ENCODE measurements at regions not wholly inside any gene's neighbourhood (a gene's known extent, or its start where the extent isn't known, plus 50 kb on each side); places are given as distances from the start of the nearest gene placed in this dataset.
"Not testable (repeated sequence)": the region's sequence is repeated elsewhere in the genome, so short reads cannot be mapped to it uniquely, and the experiment has no call there.

DNA sequence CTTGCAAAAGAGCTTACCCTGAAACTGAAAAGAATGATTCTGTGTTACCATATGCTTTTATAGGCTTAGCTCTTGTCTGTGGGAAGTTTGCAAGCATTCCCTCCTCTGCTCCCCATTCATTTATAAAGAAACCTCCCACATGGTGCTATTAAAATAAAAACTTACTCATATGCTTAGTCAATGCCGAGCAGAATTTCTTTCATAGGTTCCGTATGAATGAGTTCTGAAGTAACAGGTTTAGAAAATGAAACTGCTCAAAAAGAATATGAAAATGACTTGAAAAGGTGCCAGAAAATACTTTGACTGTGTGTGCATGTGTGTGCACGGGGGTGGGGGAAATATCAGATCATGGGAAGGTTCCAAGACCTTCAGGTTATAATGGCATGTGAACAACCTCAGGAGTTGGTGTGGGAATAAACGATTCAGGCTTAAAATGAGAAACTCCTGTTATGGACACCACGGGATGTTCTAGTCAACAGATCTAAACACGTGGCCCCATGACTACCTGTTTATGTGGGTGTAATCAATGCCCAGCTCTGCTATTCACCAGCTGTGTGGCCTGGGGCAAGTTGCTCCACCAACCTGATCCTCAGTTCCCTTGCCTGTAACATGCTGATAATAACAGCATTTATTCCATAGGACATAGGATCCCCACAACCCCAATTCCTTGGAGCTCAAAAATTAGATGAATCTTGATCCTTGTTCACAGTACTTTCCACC is 293.7 kb upstream of the PLGLB1 start:
- DNase-seq (ENCODE audit: low spot score): not testable (repeated sequence)

DNA sequence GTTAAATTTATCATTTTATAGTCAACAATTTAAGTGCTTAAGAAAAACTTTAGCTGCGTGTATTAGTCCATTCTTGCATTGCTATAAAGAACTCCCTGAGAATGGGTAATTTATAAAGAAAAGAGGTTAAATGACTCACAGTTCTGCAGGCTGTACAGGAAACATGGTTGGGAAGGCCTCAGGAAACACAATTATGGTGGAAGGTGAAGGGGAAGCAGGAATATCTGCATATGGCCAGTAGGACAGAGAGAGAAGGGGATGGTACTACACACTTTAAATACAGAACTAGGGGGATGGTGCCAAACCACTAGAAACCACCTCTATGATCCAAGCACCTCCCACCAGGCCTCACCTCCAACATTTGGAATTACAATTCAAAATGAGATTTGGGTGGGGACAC is 295.5 kb upstream of the PLGLB1 start:
- DNase-seq (ENCODE audit: low spot score): not testable (repeated sequence)

DNA sequence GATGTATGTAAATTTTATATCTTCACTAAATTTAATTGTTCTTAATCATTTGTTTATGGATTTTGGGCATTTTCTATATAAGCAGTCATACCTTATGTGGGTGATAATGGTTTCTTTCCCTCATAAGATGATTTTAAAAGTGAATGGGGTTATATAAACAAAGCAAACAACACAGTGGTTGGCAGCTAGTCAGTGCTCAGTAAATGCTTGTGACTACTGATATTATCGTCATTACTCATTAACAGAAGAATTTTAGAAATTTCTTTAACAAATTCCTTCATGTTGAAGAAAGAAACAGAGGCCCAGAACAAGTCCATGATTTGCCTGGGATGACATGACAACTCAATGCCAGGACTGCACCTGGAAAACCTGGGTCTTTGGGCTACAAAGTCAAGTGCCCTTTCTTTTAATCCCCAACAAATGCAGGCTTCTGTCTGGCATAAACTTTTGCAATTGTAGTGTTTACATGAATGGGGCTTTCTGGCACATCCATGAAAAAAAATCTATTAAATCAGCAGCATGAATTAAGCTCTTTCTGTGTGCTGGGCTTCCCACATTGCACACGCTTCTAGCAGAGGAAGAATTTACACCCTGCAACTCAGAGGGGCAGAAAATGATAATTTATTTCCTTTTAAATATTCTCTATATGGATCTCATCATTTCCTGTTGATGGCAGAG is 297.3 kb upstream of the PLGLB1 start:
- not testable (repeated sequence) for DNase-seq (ENCODE audit: low spot score)

DNA sequence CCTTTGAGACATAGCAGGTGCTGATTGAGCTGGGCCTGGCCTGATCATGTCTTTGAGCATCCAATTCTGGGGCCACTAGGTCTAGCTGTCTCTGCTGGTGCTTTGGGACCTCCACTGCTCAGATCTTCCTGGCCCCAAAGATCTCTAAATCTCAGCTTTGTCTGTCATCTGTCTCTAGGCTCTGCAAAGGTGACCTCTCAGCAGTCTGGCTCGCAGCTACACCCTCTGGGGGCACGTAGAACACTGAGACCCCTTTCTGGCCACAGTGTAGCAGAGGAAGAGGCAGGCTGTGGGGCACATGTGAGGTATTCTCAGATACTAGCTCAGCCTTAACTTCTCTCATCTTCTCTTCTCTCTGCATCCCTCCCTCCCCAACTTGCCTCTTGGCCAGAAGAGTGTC is 298.1 kb upstream of the PLGLB1 start:
- DNase-seq (ENCODE audit: low spot score): not testable (repeated sequence)

DNA sequence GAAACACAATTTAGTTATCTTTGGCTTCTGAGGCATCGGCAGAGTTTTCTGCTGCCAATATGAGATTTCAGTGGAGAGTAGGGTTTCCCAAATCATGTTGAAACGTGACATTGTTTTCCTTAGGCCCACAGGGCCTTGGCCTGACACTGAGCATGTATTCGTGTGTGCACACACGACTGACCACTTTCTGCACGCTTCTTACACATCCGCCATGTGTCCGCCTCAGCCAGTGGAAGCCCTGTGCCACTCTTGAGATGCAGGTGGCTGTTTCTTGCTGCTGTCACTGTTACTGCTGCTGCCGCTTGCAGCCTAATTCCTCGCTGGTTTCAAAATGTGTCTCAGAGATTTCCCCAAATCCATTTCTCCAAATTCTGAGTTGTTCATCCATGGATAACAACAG is 299.6 kb upstream of the PLGLB1 start:
- DNase-seq (ENCODE audit: low spot score): not testable (repeated sequence)

DNA sequence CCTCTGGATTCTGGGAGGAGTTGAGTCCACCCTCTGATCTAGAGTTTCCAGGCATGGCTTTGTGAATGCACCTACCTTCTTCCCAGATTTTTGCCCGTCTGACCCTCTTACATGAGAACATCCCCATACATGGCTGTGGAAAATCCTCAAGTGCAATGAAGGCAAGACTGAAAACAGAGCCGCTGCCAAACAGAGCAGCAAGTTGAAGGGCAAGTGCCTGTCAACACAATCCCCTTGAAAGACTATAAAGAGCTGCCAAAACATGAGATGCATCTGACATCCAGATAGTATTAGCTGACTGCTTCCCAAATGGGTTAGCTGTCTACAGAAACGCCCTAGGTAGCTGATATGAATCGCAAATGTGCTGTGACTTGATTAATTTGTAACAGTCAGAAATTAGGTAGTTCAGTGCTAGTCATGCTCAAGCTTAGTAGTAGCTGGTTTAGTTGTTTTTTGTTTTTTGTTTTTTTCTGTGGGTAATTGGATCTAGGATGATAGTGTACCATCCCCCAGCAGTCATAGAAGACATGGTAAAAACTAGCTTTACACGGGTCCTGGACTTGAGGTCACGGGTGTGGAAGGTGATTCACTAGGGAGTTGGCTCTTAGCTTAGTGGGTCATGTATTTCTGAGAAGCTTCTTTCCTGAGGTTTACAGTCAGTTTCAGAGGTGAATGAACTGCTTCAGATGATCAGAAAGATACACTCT is 302.8 kb upstream of the PLGLB1 start:
- not testable (repeated sequence) for DNase-seq (ENCODE audit: low spot score)

DNA sequence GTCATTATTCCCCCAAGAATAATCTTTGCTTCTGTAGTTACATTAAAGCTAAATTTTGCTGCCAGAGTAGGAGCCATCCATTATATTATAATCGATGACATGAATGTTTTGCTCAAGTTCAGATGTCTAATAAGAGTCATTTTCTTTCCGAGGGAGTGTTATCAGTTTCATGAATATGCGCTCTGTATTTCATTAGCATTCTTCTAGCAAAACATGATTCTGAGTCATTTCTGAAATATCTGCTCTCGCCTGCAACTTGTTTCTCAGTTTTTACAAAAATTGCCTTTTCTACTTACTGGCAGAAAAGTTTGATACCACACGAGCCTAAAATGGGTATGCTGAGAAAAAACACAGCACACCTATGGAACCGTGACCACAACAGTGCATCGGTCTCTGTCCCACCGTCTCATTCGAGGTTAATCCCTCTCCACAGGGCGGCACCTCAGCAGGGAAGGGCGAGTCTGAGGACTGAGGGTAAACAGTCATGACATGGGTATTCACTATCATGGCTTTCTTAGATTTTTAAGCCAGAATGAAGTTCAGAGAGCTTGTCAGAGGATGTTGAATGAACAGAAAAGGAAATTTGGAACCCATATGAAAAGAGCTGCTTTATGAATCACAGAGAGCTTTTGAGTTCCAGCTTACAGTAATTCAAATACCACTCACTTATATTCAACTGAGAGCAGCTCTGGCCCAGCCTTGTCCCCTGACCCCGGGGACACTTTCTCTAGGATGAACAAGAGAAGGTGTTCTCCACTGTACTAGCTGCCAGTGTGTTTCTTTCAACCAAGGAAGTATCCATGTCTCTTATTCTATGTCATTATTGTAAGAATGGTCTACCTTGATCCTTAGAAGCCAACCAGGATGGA is 303.6 kb upstream of the PLGLB1 start:
- DNase-seq (ENCODE audit: low spot score): not testable (repeated sequence)

DNA sequence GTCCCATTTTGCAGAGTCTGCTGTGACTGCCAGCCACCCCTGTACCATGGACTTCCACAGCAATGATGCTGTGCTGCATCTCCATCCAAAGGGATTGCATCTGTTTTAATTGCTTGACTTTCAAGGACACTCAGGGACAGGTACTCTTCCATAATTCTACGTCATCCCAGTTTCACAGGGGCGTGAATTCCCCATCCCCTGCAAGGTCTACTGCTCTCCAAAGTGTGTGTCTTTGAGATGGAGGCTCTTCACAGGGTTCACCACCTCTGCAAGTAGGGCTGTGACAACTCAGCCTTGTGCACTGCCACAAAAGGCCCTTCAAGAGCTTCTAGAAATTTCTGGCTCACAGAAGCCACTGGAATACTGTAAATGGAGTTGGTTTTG is 304.3 kb upstream of the PLGLB1 start:
- not testable (repeated sequence) for DNase-seq (ENCODE audit: low spot score)

DNA sequence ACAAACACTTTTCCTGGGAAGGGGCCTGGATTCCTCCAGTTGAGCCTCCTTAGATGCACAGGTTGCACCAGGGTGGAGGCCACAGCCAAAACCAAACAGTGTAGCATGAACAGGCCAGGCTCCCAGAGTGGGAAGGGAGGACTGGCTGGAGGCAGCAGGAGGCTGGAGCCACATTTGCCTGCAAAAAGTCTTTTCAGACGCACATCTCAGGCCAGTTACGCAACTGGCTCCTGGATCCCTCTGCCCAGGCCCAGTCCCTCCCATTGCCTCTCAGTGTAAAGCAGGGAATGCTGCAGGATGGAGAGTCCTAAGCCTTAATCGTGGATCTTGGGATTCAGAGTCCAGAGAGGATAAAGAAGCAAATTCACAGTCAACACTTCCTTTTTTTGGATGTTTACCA is 305.1 kb upstream of the PLGLB1 start:
- not testable (repeated sequence) for DNase-seq (ENCODE audit: low spot score)

DNA sequence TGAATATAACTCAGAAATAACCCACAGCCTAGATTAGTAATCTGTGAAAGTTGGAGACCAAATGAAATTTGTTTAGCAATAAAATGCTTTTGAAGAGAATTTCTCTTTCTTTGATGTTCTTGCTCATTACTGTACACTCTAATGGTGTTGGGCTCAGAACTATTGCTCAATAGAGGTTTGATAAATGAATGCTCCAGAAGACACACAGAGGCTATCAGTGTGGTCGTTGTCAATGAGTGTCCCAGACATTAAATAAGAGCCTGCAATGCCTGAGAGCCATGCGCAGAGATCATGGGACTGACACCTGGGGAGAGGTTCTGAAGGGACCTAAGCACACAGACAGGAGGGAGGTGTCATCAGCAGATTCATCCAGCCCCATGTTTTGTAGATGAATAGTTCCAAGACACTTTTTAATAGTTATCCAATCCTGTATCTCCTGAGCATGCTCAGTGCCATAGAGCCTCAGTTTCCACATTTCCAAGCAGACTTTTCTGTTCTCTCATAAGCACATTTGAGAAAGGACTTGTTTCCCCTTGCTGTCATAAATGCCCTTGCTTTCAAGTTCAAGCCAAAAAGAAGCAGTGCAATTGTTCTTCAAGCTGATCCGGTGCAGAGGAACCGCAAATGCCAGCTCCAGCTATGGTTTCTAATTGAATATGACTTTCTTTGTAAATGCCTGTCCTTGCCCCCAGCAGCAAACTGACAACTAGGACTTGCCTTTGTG is 306.2 kb upstream of the PLGLB1 start:
- not testable (repeated sequence) for DNase-seq (ENCODE audit: low spot score)

DNA sequence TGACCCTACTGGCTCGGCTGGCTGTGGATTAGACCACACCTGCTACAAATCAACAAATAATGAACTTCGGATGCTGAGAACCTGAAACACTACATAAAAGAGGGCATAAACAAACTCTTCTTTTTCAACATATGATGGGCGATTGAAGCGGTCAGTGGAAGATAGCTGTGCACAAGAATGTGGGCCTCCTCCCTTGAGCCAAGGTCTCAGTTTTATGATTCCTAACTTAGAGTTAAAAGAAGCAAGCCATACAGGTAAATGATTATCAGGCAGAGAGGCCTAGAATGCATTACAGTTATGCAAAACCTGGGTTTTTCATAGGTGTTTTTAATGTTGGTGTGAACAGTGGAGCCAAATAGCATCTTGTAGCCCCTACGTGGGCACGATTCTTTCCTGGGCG is 307.9 kb upstream of the PLGLB1 start:
- not testable (repeated sequence) for DNase-seq (ENCODE audit: low spot score)

DNA sequence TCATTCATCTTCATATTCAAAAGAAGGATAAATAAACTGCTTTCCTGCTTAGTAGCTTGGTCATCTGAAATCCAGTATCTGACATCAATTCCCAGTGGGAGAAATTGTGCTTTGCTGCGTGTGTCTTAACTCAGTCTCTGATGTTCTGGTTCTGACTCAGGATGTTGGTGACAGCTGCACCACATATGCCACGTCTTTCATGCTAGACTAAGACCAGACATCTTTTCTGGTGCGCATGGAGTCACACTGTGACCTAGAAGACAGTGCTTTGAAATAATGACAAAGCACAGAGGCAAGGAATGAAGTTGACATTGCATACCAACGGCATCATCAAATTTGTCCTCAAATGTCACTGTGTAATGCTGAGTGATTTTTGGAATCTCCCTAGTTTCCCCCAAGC is 308.8 kb upstream of the PLGLB1 start:
- DNase-seq (ENCODE audit: low spot score): not testable (repeated sequence)

DNA sequence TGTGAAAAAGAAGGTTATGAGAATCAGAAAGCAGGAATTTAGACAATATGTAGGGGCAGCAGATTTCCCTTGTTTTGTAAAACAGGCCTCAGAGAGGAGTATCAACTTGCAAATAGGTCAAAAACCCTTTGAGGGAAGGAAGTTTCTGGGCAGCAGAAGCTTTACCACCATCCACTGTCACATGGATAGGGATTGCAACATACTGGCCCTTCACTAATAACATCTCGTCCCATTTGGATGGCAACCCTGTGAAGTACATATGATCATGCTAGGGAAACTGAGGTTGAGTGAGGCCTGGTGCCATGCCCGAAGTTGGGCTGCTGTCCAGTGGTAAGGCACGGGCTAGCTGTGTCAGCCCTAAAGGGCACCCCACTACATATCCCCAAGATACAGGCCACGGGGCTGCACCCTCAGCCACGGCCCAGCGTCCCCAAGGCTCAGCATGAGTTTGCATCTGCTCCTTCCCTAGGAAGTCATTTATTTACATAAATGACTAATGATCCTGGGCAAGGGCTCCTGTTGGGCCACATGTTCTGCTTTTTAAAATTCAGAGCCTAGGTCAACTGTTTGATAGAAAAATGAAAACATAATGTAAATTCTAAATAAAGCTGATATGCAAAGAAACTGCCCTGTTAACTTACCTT is 310.4 kb upstream of the PLGLB1 start:
- DNase-seq (ENCODE audit: low spot score): not testable (repeated sequence)

DNA sequence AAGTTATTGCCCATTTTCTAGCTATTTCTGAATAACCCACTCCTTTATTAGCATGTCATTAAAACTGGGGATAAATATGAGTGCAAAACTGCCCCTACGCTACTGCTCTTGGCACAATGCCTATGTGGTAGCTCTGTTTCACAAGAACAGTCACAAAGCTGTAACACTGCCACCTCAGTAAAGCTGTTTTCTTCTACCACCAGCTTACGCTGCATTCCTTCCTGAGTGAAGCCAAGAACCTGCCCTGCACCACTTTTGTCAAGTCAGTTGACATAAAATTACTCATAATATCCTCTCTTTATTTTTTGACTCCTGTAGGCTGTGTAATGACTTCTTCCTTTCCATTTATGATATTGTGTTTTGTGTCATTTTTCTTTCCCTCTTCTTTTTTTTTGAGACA is 313.2 kb upstream of the PLGLB1 start:
- not testable (repeated sequence) for DNase-seq (ENCODE audit: low spot score)

DNA sequence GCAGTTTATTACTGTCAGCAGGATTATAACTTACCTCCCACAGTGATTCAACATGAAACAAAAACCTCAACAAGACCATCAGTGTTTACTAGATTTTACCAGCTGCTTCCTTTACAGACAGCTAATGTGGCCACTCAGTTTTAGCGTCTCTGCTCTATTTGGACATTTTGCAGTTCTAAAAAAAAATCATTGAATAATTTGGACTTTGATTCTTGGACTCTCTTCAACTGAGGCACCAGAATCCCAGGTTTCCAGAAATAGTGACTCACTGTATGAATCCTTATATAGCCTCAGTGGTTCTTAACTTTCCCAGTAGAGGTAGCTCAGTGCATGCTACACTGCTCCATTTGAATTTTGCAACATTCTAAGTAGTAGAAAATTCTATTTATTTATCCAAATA is 317.4 kb upstream of the PLGLB1 start:
- not testable (repeated sequence) for DNase-seq (ENCODE audit: low spot score)

DNA sequence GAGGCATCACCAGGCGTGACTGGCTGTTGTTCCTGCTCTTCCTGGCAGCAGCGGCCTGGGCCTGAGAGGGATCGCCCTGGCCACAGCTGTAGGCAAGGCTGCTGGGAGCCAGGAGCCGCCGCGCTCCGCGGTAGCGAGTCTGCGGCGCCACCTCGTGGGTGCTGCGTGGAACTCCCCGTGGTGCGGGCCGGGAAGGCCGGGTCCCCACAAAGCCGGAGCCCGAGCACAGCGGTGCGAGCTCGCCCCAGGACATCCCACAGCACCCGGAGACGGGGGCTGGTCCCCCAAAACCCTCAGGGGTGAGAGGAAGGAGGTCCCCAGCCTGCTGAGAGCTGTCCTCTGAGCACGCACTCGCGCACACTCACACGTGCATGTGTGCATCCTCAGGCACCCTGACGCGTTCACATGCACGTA is 320.0 kb upstream of the PLGLB1 start:
- not testable (repeated sequence) for DNase-seq (ENCODE audit: low spot score)

DNA sequence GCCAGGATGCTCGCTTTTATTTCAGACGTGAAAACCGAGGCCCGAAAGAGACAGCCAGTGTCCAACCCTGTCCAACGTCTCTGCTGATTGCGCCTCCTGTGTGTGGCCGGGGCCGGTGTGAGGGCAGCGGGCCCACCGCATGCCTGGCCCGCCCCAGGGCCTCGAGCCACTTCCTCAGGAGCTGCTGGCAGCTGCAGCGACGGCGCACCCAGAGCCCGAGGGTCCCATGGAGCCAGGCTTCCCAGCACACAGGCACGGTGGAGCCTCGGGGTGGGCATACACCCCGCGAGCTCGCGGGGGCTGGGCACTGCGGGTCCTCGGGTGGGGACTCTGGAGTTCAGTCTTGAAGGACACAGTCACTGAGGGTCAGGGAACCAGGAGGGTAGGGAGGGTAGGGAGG is 320.5 kb upstream of the PLGLB1 start:
- DNase-seq (ENCODE audit: low spot score): not testable (repeated sequence)

DNA sequence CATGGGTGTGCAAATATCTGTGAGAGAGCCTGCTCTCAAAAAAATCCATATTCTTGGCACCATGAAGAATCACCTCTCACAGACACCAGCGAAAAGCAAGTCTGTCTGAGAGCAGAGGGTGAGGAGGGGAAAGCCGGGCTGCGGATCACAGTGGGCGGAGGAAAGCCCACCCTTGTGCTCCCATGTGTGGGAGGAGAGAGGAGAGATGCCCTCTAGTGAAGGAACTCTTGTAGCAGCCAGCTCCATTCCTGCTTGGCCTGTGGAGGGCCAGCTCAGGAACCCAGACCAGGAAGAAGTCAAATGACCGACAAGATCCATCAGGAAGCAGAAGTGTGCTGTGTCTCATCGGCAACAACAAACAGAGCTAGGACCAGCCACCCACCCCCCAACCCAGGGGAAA is 321.7 kb upstream of the PLGLB1 start:
- DNase-seq (ENCODE audit: low spot score): not testable (repeated sequence)

DNA sequence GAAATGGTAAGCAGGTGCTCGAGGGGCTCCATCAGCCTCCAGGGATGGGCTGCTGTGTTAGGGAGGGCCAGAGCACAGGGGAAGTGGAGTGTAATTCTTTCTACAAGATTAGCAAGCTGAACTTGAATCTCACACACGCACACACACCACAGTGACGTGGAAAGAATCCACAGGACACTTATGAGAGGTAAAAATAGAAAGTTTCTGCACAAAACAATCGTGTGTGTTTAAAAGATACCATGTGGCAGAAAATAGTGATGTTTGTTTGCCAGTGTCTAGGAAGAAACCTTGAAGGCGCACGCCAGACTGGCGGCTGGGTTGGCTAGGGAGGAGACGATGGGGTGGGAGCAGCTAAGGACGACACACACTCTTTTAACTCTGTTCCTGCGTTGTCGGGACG is 323.6 kb upstream of the PLGLB1 start:
- not testable (repeated sequence) for DNase-seq (ENCODE audit: low spot score)

DNA sequence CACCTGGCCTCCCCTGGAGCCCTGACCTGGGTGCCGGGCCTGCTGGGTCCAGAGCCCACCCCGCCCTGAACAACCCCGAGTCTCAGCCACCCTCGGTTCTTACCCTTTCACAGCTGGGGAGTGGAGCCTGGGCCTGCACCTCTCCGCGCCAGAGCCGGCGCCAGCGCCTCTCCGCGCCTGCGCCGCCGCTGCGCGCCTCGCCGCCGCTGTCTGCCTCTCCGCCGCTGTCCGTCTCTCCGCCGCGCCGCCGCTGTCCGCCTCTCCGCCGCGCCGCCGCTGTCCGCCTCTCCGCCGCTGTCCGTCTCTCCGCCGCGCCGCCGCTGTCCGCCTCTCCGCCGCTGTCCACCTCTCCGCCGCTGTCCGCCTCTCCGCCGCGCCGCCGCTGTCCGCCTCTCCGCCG is 326.9 kb upstream of the PLGLB1 start:
- not testable (repeated sequence) for DNase-seq (ENCODE audit: low spot score)

DNA sequence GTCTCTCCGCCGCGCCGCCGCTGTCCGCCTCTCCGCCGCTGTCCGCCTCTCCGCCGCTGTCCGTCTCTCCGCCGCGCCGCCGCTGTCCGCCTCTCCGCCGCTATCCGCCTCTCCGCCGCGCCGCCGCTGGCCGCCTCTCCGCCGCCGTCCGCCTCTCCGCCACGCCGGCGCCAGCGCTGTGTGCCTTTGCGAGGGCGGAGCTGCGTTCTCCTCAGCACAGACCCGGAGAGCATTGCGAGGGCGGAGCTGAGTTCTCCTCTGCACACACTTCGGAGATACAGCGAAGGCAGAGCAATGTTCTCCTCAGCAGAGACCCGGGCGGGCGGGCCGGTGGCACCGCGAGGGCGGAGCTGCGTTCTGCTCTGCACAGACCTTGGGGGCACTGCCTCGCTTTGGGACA is 327.4 kb upstream of the PLGLB1 start:
- DNase-seq (ENCODE audit: low spot score): not testable (repeated sequence)

All from germinal center (tissue), 1 donor.